HG03558 (cell line): ENCODE measurements at regions not wholly inside any gene's neighbourhood (a gene's known extent, or its start where the extent isn't known, plus 50 kb on each side); places are given as distances from the start of the nearest gene placed in this dataset.

ENCODE experiments used
- ATAC-seq: cut with Tn5 transposase; IDR thresholded peaks from one replicate; pipeline ENCODE4 v1.9.1; 2021; ENCODE audit warnings: moderate number of reproducible peaks; ENCODE audit not compliant: unreplicated experiment; ENCODE audit errors: extremely low read depth

GRCh38 chr3:109532257-109533216 lies 195.2 kb upstream of the DPPA4 start:
- no peak for ATAC-seq

DNA sequence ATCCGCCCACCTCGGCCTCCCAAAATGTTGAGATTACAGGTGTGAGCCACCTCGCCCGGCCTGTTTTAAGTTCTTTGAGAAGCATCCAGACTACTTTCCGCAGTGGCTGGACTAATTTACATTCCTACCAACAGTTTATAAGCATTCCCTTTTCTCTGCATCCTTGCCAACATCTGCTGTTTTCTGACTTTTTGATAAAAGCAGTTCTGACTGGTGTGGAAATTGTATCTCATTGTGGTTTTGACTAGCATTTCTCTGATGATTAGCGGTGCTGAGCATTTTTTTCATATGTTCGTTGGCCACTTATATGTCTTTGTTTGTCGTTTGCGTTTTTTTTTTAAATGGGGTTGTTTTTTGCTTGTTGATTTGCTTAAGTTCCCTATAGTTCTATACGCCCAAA lies 208.4 kb upstream of the DPPA4 start:
- no peak for ATAC-seq

- no peak for ATAC-seq
Measured at GRCh38 chr3:109548192-109548938, 211.0 kb upstream of the DPPA4 start.

GRCh38 chr3:109553591-109554371 lies 216.4 kb upstream of the DPPA4 start:
- ATAC-seq = no peak

DNA sequence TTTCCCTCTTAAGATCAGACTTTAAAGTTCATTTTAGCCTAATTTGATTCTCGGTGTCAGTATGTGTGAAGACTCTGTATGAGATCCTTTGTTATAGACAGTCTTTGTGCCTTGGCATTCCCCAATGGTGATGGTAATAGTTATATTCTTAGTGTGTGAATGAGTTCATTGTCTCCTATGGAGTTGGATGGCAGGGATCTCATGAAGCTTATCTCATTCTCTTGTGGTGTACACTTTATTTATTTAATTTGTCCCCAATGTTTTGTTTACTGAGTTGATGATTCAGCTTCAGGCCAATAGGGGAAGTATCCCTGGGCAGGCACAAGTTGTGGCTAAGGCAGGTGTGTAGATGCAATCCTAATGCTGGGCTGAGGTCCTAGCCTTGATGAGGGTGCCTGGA lies 222.0 kb upstream of the DPPA4 start:
- no peak for ATAC-seq

DNA sequence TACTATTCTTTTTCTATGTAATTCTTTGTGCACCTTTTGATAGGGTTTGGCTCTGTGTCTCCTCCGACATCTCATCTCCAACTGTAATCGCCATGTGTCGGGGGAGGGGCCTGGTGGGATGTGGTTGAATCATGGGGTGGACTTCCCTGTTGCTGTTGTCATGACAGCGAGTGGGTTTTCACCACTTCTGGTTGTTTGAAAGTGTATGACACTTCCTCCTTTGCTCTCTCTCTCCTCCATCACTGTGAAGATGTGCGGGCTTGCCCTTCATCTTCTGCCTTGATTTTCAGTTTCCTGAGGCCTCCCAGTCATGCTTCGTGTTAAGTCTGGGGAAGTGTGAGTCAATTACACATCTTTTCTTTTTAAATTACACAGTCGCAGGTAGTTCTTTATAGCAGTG lies 225.8 kb upstream of the DPPA4 start:
- ATAC-seq = no peak

- no peak for ATAC-seq
Measured at GRCh38 chr3:109569135-109569846, 231.9 kb upstream of the DPPA4 start.

DNA sequence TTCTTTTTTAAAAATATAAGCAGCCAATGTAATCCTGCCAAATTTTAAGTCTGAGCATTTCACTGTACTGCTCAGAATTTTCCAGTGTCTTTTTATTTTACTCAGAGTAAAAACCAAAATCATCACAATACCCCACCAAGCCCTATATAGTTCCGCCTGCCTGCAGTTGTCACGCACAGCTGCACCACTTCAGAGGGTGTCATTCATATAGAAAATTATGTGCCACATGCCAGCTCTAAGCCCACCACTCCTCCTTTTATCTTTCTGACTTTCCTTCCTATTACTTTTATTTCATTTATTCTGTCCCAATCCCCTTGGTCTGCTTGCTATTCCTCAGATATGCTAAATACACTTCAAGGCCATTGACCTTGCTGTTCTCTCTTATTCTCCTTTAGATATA lies 233.1 kb upstream of the DPPA4 start:
- ATAC-seq = no peak

- no peak for ATAC-seq
Measured at GRCh38 chr3:109572301-109572700, 235.0 kb upstream of the DPPA4 start.

- ATAC-seq = no peak
Measured at GRCh38 chr3:109596991-109597390, 259.6 kb upstream of the DPPA4 start.

GRCh38 chr3:109597444-109597843 lies 260.1 kb upstream of the DPPA4 start:
- ATAC-seq = no peak

- no peak for ATAC-seq
Measured at GRCh38 chr3:109607897-109608296, 270.6 kb upstream of the DPPA4 start.

DNA sequence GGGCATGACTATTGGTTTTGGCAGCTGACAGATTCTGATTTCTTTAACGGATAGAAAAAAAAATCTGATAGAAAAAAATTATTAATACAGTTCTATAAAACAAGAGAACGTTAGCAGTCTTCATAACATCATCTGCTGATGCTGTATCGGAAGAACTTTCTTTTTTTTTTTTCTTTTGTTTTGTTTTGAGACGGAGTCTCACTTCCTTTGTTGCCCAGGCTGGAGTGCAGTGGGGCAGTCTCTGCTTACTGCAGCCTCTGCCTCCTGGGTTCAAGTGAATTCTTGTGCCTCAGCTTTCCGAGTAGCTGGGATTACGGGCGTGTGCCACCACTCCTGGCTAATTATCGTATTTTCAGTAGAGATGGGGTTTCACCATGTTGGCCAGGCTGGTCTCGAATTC lies 271.2 kb upstream of the DPPA4 start:
- ATAC-seq = no peak

GRCh38 chr3:109618766-109619378 lies 281.5 kb upstream of the DPPA4 start:
- no peak for ATAC-seq

DNA sequence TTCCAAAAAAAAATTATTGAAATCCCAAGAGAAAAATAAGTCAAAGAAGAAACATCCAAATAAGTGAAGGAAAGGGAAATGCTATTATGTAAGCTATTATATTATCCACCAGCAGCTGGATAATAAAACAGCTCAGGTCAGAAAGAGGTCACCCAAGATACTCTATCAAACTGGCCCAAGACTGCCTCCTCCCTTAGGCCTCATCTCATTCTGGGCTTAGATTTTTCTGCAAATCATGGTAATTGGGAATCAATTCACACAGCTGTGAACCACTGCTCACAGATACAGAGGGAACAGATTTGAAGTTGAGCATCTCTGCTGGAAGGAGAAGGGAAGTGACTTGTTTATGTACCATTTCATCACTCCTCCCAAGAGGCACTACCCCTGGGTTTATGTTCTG lies 294.6 kb upstream of the DPPA4 start:
- ATAC-seq = no peak

GRCh38 chr3:109640146-109640652 lies 302.9 kb upstream of the DPPA4 start:
- ATAC-seq = no peak

GRCh38 chr3:109642025-109642424 lies 304.7 kb upstream of the DPPA4 start:
- no peak for ATAC-seq

DNA sequence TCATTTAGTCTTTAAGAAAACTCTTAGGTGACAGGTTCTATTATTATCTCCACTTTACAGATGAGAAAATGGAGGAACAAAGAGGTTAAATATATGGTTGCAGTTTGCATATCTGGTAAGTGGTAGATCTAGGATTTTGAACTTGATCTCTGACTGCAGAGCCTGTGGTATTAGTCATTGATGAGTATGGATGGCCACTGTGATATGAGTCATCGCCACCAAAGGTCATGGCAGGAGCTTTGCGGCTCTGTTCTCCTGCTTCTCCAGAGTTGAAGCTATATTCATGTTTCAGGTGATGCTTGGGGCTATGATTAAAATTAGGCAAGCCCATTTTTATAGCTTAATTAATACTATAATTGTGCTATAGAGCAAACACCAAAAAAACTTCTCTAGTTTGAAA lies 306.2 kb upstream of the DPPA4 start:
- ATAC-seq = no peak

GRCh38 chr3:109644332-109644731 lies 307.0 kb upstream of the DPPA4 start:
- no peak for ATAC-seq
